HepG2 (cell line): ENCODE measurements at regions not wholly inside any gene's neighbourhood (a gene's known extent, or its start where the extent isn't known, plus 50 kb on each side); places are given as distances from the start of the nearest gene placed in this dataset.

Source experiments
- ATAC-seq: fragments of 200-7000 bp; cut with Tn5 transposase; 3 replicates; pipeline ENCODE4 v1.9.1; 2020; ENCODE audit warnings: mild to moderate bottlenecking, moderate library complexity
- BruUV-seq: library from RNA; stranded (reverse); fragments of 400-500 nt; replicated peaks from 2 replicates; lab custom pipeline; 2021; lab: Mats Ljungman, UMichigan
- CTCF ChIA-PET: fragments of 300-600 bp; formaldehyde crosslinking; extraction: SDS; loops from one replicate; lab custom pipeline; 2021; ENCODE audit warnings: low total read pairs, inconsistent platforms, low intra/inter-chr PET ratio; lab: Yijun Ruan, JAX
- POLR2A ChIA-PET: fragments of 350-600 bp; sonication (Branson Sonifier 250); formaldehyde crosslinking; loops from one replicate; lab custom pipeline; 2020; ENCODE audit warnings: antibody characterized with exemption, inconsistent platforms; lab: Yijun Ruan, JAX
- DNase-seq: peaks from one replicate; pipeline ENCODE4 v3.0.0-alpha.2; 2015; ENCODE audit warnings: low spot score
- FAIRE-seq: peaks from 3 replicates; lab custom pipeline; 2011; peaks lifted over from hg19 to GRCh38; lab: Jason Lieb, UNC
- H2AFZ ChIP-seq: one replicate; pipeline ENCODE4 v1.6.1; 2011; ENCODE audit warnings: low read length, inconsistent platforms
- H3K27ac ChIP-seq: fragments of 300-600 bp; 3 replicates; pipeline ENCODE4 v1.8.0; 2011; ENCODE audit warnings: mixed run types, mild to moderate bottlenecking, mixed read lengths, low read length, inconsistent platforms; ENCODE audit not compliant: insufficient read depth; ENCODE audit errors: extremely low read length
- H3K27me3 ChIP-seq, 2 experiments: fragments of 200-600 bp in 1 of 2; 2 replicates in 1 of 2; 3 replicates in 1 of 2; pipeline versions ENCODE4 v1.6.0 to v1.8.0; 2011; ENCODE audit warnings: low read length in 2 of 2, mild to moderate bottlenecking in 2 of 2, moderate library complexity in 2 of 2, inconsistent platforms in 1 of 2; ENCODE audit not compliant: insufficient read depth in 2 of 2, control insufficient read depth in 1 of 2
- H3K36me3 ChIP-seq, 2 experiments: fragments of 200-600 bp in 1 of 2; replicated peaks in 1 of 2; 2 replicates in 1 of 2; 3 replicates in 1 of 2; pipeline versions ENCODE4 v1.5.1 to v1.8.0; 2011; ENCODE audit warnings: low read length in 2 of 2, inconsistent platforms in 1 of 2; ENCODE audit not compliant: insufficient read depth in 2 of 2, control insufficient read depth in 1 of 2
- H3K4me1 ChIP-seq: 2 replicates; pipeline ENCODE4 v1.5.1; 2012; ENCODE audit warnings: low read length, inconsistent platforms; ENCODE audit not compliant: insufficient read depth
- H3K4me2 ChIP-seq: 2 replicates; pipeline ENCODE4 v1.6.0; 2011; ENCODE audit warnings: low read depth, low read length, inconsistent platforms
- H3K4me3 ChIP-seq, 3 experiments: fragments of 200-600 bp in 1 of 3; sonication (generic), shearing (Covaris generic) in 1 of 3; replicated peaks in 1 of 3; 2 replicates each; pipeline ENCODE4 v1.5.1; 2011 to 2016; ENCODE audit warnings: low read length in 3 of 3, inconsistent platforms in 2 of 3, low read depth in 2 of 3, mild to moderate bottlenecking in 2 of 3, control low read depth in 1 of 3, mixed read lengths in 1 of 3; ENCODE audit not compliant: insufficient read depth in 1 of 3
- H3K79me2 ChIP-seq: one replicate; pipeline ENCODE4 v1.6.1; 2011; ENCODE audit warnings: low read length, inconsistent platforms; ENCODE audit not compliant: insufficient read depth
- H3K9ac ChIP-seq: 2 replicates; pipeline ENCODE4 v1.6.0; 2011; ENCODE audit warnings: mild to moderate bottlenecking, low read depth, low read length, inconsistent platforms; ENCODE audit not compliant: insufficient read depth
- H3K9me3 ChIP-seq: 2 replicates; pipeline ENCODE4 v1.5.1; 2012; ENCODE audit warnings: mild to moderate bottlenecking, low read length
- H4K20me1 ChIP-seq: 2 replicates; pipeline ENCODE4 v1.6.0; 2011; ENCODE audit warnings: inconsistent platforms, mild to moderate bottlenecking, low read length, moderate library complexity; ENCODE audit not compliant: insufficient read depth
- HHEX ChIP-seq: IDR thresholded peaks from 2 replicates; pipeline ENCODE4 v1.6.1; 2016; ENCODE audit warnings: control low read depth
- JARID2 ChIP-seq: sonication (generic); formaldehyde crosslinking; IDR thresholded peaks from 2 replicates; pipeline ENCODE4 v1.8.1; 2023; ENCODE audit warnings: missing genetic modification reagents, inconsistent platforms; ENCODE audit not compliant: insufficient replicate concordance
- MIER2 ChIP-seq: IDR thresholded peaks from 2 replicates; pipeline ENCODE4 v1.6.1; 2016; ENCODE audit warnings: missing biosample characterization, missing genetic modification reagents
- MZF1 ChIP-seq: sonication (generic); formaldehyde crosslinking; IDR thresholded peaks from 2 replicates; pipeline ENCODE4 v1.8.1; 2023; ENCODE audit warnings: mild to moderate bottlenecking, missing genetic modification reagents, borderline replicate concordance
- ZBED4 ChIP-seq: sonication (generic); formaldehyde crosslinking; IDR thresholded peaks from 2 replicates; pipeline ENCODE4 v1.4.0; 2020; ENCODE audit warnings: missing genetic modification reagents, borderline replicate concordance
- ZFP37 ChIP-seq: sonication (generic); formaldehyde crosslinking; IDR thresholded peaks from 2 replicates; pipeline ENCODE4 v1.4.0; 2020; ENCODE audit warnings: missing genetic modification reagents, borderline replicate concordance
- ZMYM2 ChIP-seq: sonication (generic); formaldehyde crosslinking; IDR thresholded peaks from 2 replicates; pipeline ENCODE4 v1.8.0; 2022; ENCODE audit warnings: mild to moderate bottlenecking, missing genetic modification reagents
- ZNF230 ChIP-seq: sonication (generic); formaldehyde crosslinking; IDR thresholded peaks from 2 replicates; pipeline ENCODE4 v1.4.0; 2020; ENCODE audit warnings: mild to moderate bottlenecking, missing genetic modification reagents
- ZNF460 ChIP-seq: sonication (generic); formaldehyde crosslinking; IDR thresholded peaks from 2 replicates; pipeline ENCODE4 v1.5.1; 2020; ENCODE audit warnings: missing genetic modification reagents, mild to moderate bottlenecking, borderline replicate concordance
- ZNF562 ChIP-seq: sonication (generic); formaldehyde crosslinking; IDR thresholded peaks from 2 replicates; pipeline ENCODE4 v1.8.0; 2022; ENCODE audit warnings: missing genetic modification reagents, borderline replicate concordance
- ZSCAN9 ChIP-seq: IDR thresholded peaks from 2 replicates; pipeline ENCODE4 v1.6.1; 2016; ENCODE audit warnings: borderline replicate concordance
- WGBS: methylation state at CpG from one replicate; pipeline ENCODE4 v1.1.6; 2017; ENCODE audit warnings: low lambda C conversion rate; 5-methylcytosine and 5-hydroxymethylcytosine counted together
- in situ Hi-C: cut with HindIII; loops from 2 replicates; pipeline ENCODE4 v1.10.0; 2017; ENCODE audit warnings: low pct_unique_long_range_greater_than_20kb; ENCODE audit not compliant: extremely low pct_ligation_motif_present
- intact Hi-C: fragments of 100-400 bp; cut with micrococcal nuclease; formaldehyde crosslinking; loops from one replicate; pipeline ENCODE4 v1.10.0; 2022; ENCODE audit not compliant: unreplicated experiment
- TF ChIP-seq, protein P1 (sequence below): sonication (generic); formaldehyde crosslinking; IDR thresholded peaks from 2 replicates; pipeline ENCODE4 v1.4.0; 2020; ENCODE audit warnings: mild to moderate bottlenecking, missing genetic modification reagents

GRCh38 chr13:53121919-53122318 lies 93.3 kb downstream of the OLFM4 start:
- Histone ChIP-seq H3K36me3 (no peaks in the 10 kb centered on the region), H3K79me2 (no peaks in the 10 kb centered on the region), H3K9me3 (peaks cover 10% of the 10 kb centered on the region; the same call in 1 of the 2 replicates), H4K20me1 (no peaks in the 10 kb centered on the region), H3K4me1 (no peaks in the 10 kb centered on the region), H2AFZ (no peak overlapping the region), H3K27me3 (no peaks in the 10 kb centered on the region), H3K4me3 (no peak overlapping the region), H3K4me2 (no peak overlapping the region), H3K9ac (no peak overlapping the region), H3K27ac (no peak overlapping the region)
- ChIA-PET POLR2A (no interaction called here), CTCF (no interaction called here)
- 0% methylated on average over 2 of the region's 2 CpGs for WGBS
- no TSS peak for BruUV-seq
- in situ Hi-C loops (no loop called here), intact Hi-C loops (no loop called here)
- TF ChIP-seq ZFP37 (CRISPR knock-in tag) (no peak), MIER2 (CRISPR knock-in tag) (no peak), HHEX (no peak), ZNF562 (CRISPR knock-in tag) (no peak), MZF1 (CRISPR knock-in tag) (no peak), ZMYM2 (CRISPR knock-in tag) (no peak), ZNF460 (CRISPR knock-in tag) (no peak), ZSCAN9 (no peak), ZNF230 (CRISPR knock-in tag) (no peak), ZBED4 (CRISPR knock-in tag) (no peak), JARID2 (no peak)
- TF ChIP-seq, protein P1, sequence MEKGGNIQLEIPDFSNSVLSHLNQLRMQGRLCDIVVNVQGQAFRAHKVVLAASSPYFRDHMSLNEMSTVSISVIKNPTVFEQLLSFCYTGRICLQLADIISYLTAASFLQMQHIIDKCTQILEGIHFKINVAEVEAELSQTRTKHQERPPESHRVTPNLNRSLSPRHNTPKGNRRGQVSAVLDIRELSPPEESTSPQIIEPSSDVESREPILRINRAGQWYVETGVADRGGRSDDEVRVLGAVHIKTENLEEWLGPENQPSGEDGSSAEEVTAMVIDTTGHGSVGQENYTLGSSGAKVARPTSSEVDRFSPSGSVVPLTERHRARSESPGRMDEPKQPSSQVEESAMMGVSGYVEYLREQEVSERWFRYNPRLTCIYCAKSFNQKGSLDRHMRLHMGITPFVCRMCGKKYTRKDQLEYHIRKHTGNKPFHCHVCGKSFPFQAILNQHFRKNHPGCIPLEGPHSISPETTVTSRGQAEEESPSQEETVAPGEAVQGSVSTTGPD = no peak
- ATAC-seq (no peak), DNase-seq (no peak), FAIRE-seq (no peak)
